ENCODE measurements at regions not wholly inside any gene's neighbourhood (a gene's known extent, or its start where the extent isn't known, plus 50 kb on each side); places are given as distances from the start of the nearest gene placed in this dataset.

- intact Hi-C loops (cut with DNase I) = no loop called here
Measured at GRCh38 chr4:14562901-14563300, 439.4 kb upstream of the CPEB2 start.

GRCh38 chr4:14564281-14564680 lies 438.0 kb upstream of the CPEB2 start:
- intact Hi-C loops (cut with DNase I) = no loop called here

More at GRCh38 chr4:14562901-14563300, 439.4 kb upstream of the CPEB2 start:
- no peak for DNase-seq

GRCh38 chr4:14566518-14566917 lies 435.8 kb upstream of the CPEB2 start:
- no peak for DNase-seq

More at GRCh38 chr4:14564281-14564680, 438.0 kb upstream of the CPEB2 start:
- no peak for DNase-seq

GRCh38 chr4:14568351-14568750 lies 433.9 kb upstream of the CPEB2 start:
- intact Hi-C loops (cut with DNase I) = no loop called here
- DNase-seq = no peak

More at GRCh38 chr4:14566518-14566917, 435.8 kb upstream of the CPEB2 start:
- intact Hi-C loops (cut with DNase I) = no loop called here

- intact Hi-C loops (cut with DNase I) = no loop called here
- DNase-seq = no peak
Measured at GRCh38 chr4:14575289-14575688, 427.0 kb upstream of the CPEB2 start.

GRCh38 chr4:14575919-14576318 lies 426.4 kb upstream of the CPEB2 start:
- DNase-seq = no peak
- intact Hi-C loops (cut with DNase I) = no loop called here

GRCh38 chr4:14580061-14580460 lies 422.2 kb upstream of the CPEB2 start:
- intact Hi-C loops (cut with DNase I) = no loop called here
- DNase-seq = no peak

- intact Hi-C loops (cut with DNase I) = no loop called here
- DNase-seq = no peak
Measured at GRCh38 chr4:14581741-14582140, 420.5 kb upstream of the CPEB2 start.

GRCh38 chr4:14582677-14583076 lies 419.6 kb upstream of the CPEB2 start:
- intact Hi-C loops (cut with DNase I) = no loop called here

GRCh38 chr4:14583331-14583730 lies 418.9 kb upstream of the CPEB2 start:
- DNase-seq = no peak
- intact Hi-C loops (cut with DNase I) = no loop called here

More at GRCh38 chr4:14582677-14583076, 419.6 kb upstream of the CPEB2 start:
- no peak for DNase-seq

- intact Hi-C loops (cut with DNase I) = no loop called here
- DNase-seq = no peak
Measured at GRCh38 chr4:14583752-14584151, 418.5 kb upstream of the CPEB2 start.

GRCh38 chr4:14592950-14593349 lies 409.3 kb upstream of the CPEB2 start:
- intact Hi-C loops (cut with DNase I) = no loop called here
- DNase-seq = no peak

GRCh38 chr4:14596028-14596427 lies 406.3 kb upstream of the CPEB2 start:
- DNase-seq = no peak
- intact Hi-C loops (cut with DNase I) = no loop called here

GRCh38 chr4:14596437-14596836 lies 405.8 kb upstream of the CPEB2 start:
- intact Hi-C loops (cut with DNase I) = no loop called here
- DNase-seq = no peak

- no peak for DNase-seq
- intact Hi-C loops (cut with DNase I) = no loop called here
Measured at GRCh38 chr4:14596904-14597303, 405.4 kb upstream of the CPEB2 start.

GRCh38 chr4:14602206-14602605 lies 400.1 kb upstream of the CPEB2 start:
- DNase-seq = no peak
- intact Hi-C loops (cut with DNase I) = no loop called here

GRCh38 chr4:14607001-14607400 lies 395.3 kb upstream of the CPEB2 start:
- DNase-seq = no peak
- intact Hi-C loops (cut with DNase I) = no loop called here

GRCh38 chr4:14607578-14607977 lies 394.7 kb upstream of the CPEB2 start:
- DNase-seq = no peak
- intact Hi-C loops (cut with DNase I) = no loop called here

- no peak for DNase-seq
- intact Hi-C loops (cut with DNase I) = no loop called here
Measured at GRCh38 chr4:14608630-14609029, 393.7 kb upstream of the CPEB2 start.

- intact Hi-C loops (cut with DNase I) = no loop called here
- no peak for DNase-seq
Measured at GRCh38 chr4:14614840-14615239, 387.4 kb upstream of the CPEB2 start.

GRCh38 chr4:14615671-14616070 lies 386.6 kb upstream of the CPEB2 start:
- no peak for DNase-seq
- intact Hi-C loops (cut with DNase I) = no loop called here

GRCh38 chr4:14620567-14621141 lies 381.6 kb upstream of the CPEB2 start:
- intact Hi-C loops (cut with DNase I) = no loop called here
- DNase-seq = no peak
